GM19023 (cell line): ENCODE measurements at regions not wholly inside any gene's neighbourhood (a gene's known extent, or its start where the extent isn't known, plus 50 kb on each side); places are given as distances from the start of the nearest gene placed in this dataset.
"Not testable (repeated sequence)": the region's sequence is repeated elsewhere in the genome, so short reads cannot be mapped to it uniquely, and the experiment has no call there.

Source experiments
- ATAC-seq: cut with Tn5 transposase; IDR thresholded peaks from one replicate; pipeline ENCODE4 v1.9.1; 2021; ENCODE audit warnings: mild to moderate bottlenecking, moderate library complexity; ENCODE audit not compliant: unreplicated experiment

- ATAC-seq, result no peak
Measured at GRCh38 chr15:96187341-96188305, 142.9 kb upstream of the NR2F2 start.

- ATAC-seq, result no peak
Measured at GRCh38 chr15:96197721-96198120, 132.8 kb upstream of the NR2F2 start.

GRCh38 chr15:96199111-96199510 is 131.4 kb upstream of the NR2F2 start:
- no peak for ATAC-seq

GRCh38 chr15:96200357-96200967 is 130.0 kb upstream of the NR2F2 start:
- ATAC-seq, result no peak

GRCh38 chr15:96201696-96202095 is 128.8 kb upstream of the NR2F2 start:
- no peak for ATAC-seq

- not testable (repeated sequence) for ATAC-seq
Measured at GRCh38 chr15:96205588-96205987, 124.9 kb upstream of the NR2F2 start.

GRCh38 chr15:96207377-96208006 is 123.0 kb upstream of the NR2F2 start:
- ATAC-seq, result no peak

GRCh38 chr15:96209285-96209735 is 121.2 kb upstream of the NR2F2 start:
- no peak for ATAC-seq

GRCh38 chr15:96213045-96213444 is 117.5 kb upstream of the NR2F2 start:
- no peak for ATAC-seq

GRCh38 chr15:96213896-96214295 is 116.6 kb upstream of the NR2F2 start:
- ATAC-seq, result no peak

GRCh38 chr15:96216481-96216880 is 114.0 kb upstream of the NR2F2 start:
- ATAC-seq, result not testable (repeated sequence)

- no peak for ATAC-seq
Measured at GRCh38 chr15:96217983-96218382, 112.5 kb upstream of the NR2F2 start.

GRCh38 chr15:96218623-96219455 is 111.7 kb upstream of the NR2F2 start:
- no peak for ATAC-seq

- no peak for ATAC-seq
Measured at GRCh38 chr15:96219681-96220080, 110.8 kb upstream of the NR2F2 start.

- ATAC-seq, result no peak
Measured at GRCh38 chr15:96220657-96221056, 109.8 kb upstream of the NR2F2 start.

- no peak for ATAC-seq
Measured at GRCh38 chr15:96222981-96223380, 107.5 kb upstream of the NR2F2 start.

- ATAC-seq, result no peak
Measured at GRCh38 chr15:96223939-96224338, 106.6 kb upstream of the NR2F2 start.

GRCh38 chr15:96225642-96226259 is 104.7 kb upstream of the NR2F2 start:
- ATAC-seq, result no peak

GRCh38 chr15:96230526-96231181 is 99.8 kb upstream of the NR2F2 start:
- ATAC-seq, result no peak

- ATAC-seq, result no peak
Measured at GRCh38 chr15:96232335-96232734, 98.2 kb upstream of the NR2F2 start.
